A549 (cell line): ENCODE measurements at regions not wholly inside any gene's neighbourhood (a gene's known extent, or its start where the extent isn't known, plus 50 kb on each side); places are given as distances from the start of the nearest gene placed in this dataset.

Source experiments
- CTCF ChIP-seq: fragments of >200 bp; sonication (Bioruptor Twin); formaldehyde crosslinking; IDR thresholded peaks from 3 replicates; pipeline ENCODE4 v1.5.1; 2016
- MAX ChIP-seq: IDR thresholded peaks from 2 replicates; pipeline ENCODE4 v1.6.1; 2012
- POLR2A ChIP-seq: IDR thresholded peaks from 2 replicates; pipeline ENCODE4 v1.6.1; 2012; ENCODE audit warnings: mild to moderate bottlenecking, low read length
- REST ChIP-seq: fragments of 200-600 bp; sonication (generic); IDR thresholded peaks from 2 replicates; pipeline ENCODE4 v1.6.1; 2016; ENCODE audit warnings: antibody characterized with exemption, mild to moderate bottlenecking, moderate library complexity
- SMC3 ChIP-seq: fragments of >200 bp; sonication (Bioruptor Twin); formaldehyde crosslinking; IDR thresholded peaks from 3 replicates; pipeline ENCODE4 v1.6.1; 2018; ENCODE audit warnings: inconsistent platforms

- TF ChIP-seq SMC3 (no peak), CTCF (no peak), REST (no peak), MAX (no peak), POLR2A (no peak)
Measured at GRCh38 chr5:63250939-63251338, 672.3 kb downstream of the LRRC70 start.
